Trophoblast cell (in vitro differentiated cells and primary cell): ENCODE measurements at regions not wholly inside any gene's neighbourhood (a gene's known extent, or its start where the extent isn't known, plus 50 kb on each side); places are given as distances from the start of the nearest gene placed in this dataset.

ENCODE experiments used
- DNase-seq, 2 donors: peaks; one replicate each; pipeline ENCODE4 v3.0.0-alpha.2; 2016
- H2AFZ ChIP-seq: 2 replicates; pipeline ENCODE4 v1.6.1; 2013; ENCODE audit warnings: low read length, moderate library complexity, mild to moderate bottlenecking; ENCODE audit not compliant: insufficient read depth, poor library complexity
- H2AK5ac ChIP-seq: 2 replicates; pipeline ENCODE4 v1.6.1; 2013; ENCODE audit warnings: mild to moderate bottlenecking, low read length
- H2BK120ac ChIP-seq: 2 replicates; pipeline ENCODE4 v1.6.1; 2013; ENCODE audit warnings: low read length, mild to moderate bottlenecking, moderate library complexity; ENCODE audit not compliant: insufficient read depth, poor library complexity
- H2BK12ac ChIP-seq: 2 replicates; pipeline ENCODE4 v1.6.1; 2013; ENCODE audit warnings: mild to moderate bottlenecking, low read length, moderate library complexity
- H2BK5ac ChIP-seq: 2 replicates; pipeline ENCODE4 v1.6.1; 2013; ENCODE audit warnings: low read length, low read depth, moderate library complexity, mild to moderate bottlenecking; ENCODE audit not compliant: poor library complexity
- H3K14ac ChIP-seq: 2 replicates; pipeline ENCODE4 v1.6.1; 2013; ENCODE audit warnings: mild to moderate bottlenecking, low read length
- H3K18ac ChIP-seq: 2 replicates; pipeline ENCODE4 v1.6.1; 2013; ENCODE audit warnings: mild to moderate bottlenecking, low read length
- H3K23ac ChIP-seq: 2 replicates; pipeline ENCODE4 v1.6.1; 2013; ENCODE audit warnings: low read length
- H3K27ac ChIP-seq: 2 replicates; pipeline ENCODE4 v1.5.1; 2013; ENCODE audit warnings: low read depth, mild to moderate bottlenecking, inconsistent platforms, low read length, moderate library complexity
- H3K27me3 ChIP-seq: 2 replicates; pipeline ENCODE4 v1.6.1; 2013; ENCODE audit warnings: inconsistent platforms, mild to moderate bottlenecking, low read length, moderate library complexity; ENCODE audit not compliant: insufficient read depth
- H3K36me3 ChIP-seq, 2 experiments: 1 replicate in 1 of 2; 2 replicates in 1 of 2; pipeline ENCODE4 v1.6.1; 2013; ENCODE audit warnings: low read length in 2 of 2, mild to moderate bottlenecking in 2 of 2, moderate library complexity in 1 of 2; ENCODE audit not compliant: insufficient read depth in 2 of 2, control insufficient read depth in 1 of 2
- H3K4ac ChIP-seq: 2 replicates; pipeline ENCODE4 v1.6.1; 2013; ENCODE audit warnings: low read depth, mild to moderate bottlenecking, low read length, moderate library complexity
- H3K4me1 ChIP-seq, 2 experiments: 1 replicate in 1 of 2; 2 replicates in 1 of 2; pipeline ENCODE4 v1.6.1; 2013; ENCODE audit warnings: low read length in 2 of 2, mild to moderate bottlenecking in 2 of 2, moderate library complexity in 1 of 2; ENCODE audit not compliant: insufficient read depth in 2 of 2, control insufficient read depth in 1 of 2
- H3K4me2 ChIP-seq: 2 replicates; pipeline ENCODE4 v1.6.1; 2013; ENCODE audit warnings: inconsistent platforms, mild to moderate bottlenecking, low read length, moderate library complexity
- H3K4me3 ChIP-seq: 2 replicates; pipeline ENCODE4 v1.5.1; 2013; ENCODE audit warnings: mild to moderate bottlenecking, low read depth, low read length, inconsistent platforms
- H3K79me1 ChIP-seq: one replicate; pipeline ENCODE4 v1.6.1; 2013; ENCODE audit warnings: low read length
- H3K79me2 ChIP-seq: 2 replicates; pipeline ENCODE4 v1.6.1; 2013; ENCODE audit warnings: low read length, mild to moderate bottlenecking; ENCODE audit not compliant: control insufficient read depth, insufficient read depth, poor library complexity
- H3K9ac ChIP-seq: 2 replicates; pipeline ENCODE4 v1.6.1; 2013; ENCODE audit warnings: mild to moderate bottlenecking, low read length
- H3K9me3 ChIP-seq: 2 replicates; pipeline ENCODE4 v1.6.1; 2013; ENCODE audit warnings: low read depth, mild to moderate bottlenecking, control low read depth, inconsistent platforms, low read length; ENCODE audit not compliant: insufficient read depth
- H4K12ac ChIP-seq: 2 replicates; pipeline ENCODE4 v1.6.1; 2013; ENCODE audit warnings: low read depth, mild to moderate bottlenecking, low read length, moderate library complexity
- H4K8ac ChIP-seq: 2 replicates; pipeline ENCODE4 v1.6.1; 2013; ENCODE audit warnings: low read depth, mild to moderate bottlenecking, low read length, moderate library complexity
- H4K91ac ChIP-seq: one replicate; pipeline ENCODE4 v1.6.1; 2013; ENCODE audit warnings: low read depth, mild to moderate bottlenecking, low read length, moderate library complexity
- WGBS: extraction: QIAGEN DNeasy Blood & Tissue Kit; methylation state at CpG from one replicate; pipeline ENCODE4 v1.1.7; 2013; ENCODE audit warnings: missing lambda C conversion rate; ENCODE audit not compliant: insufficient read length, insufficient coverage; ENCODE audit errors: extremely low coverage; 5-methylcytosine and 5-hydroxymethylcytosine counted together

- H3K18ac ChIP-seq = no peak overlapping the region
Measured at GRCh38 chr13:83516781-83517180, 365.5 kb downstream of the SLITRK1 start.

GRCh38 chr13:83515268-83516015 is 366.8 kb downstream of the SLITRK1 start:
- Histone ChIP-seq H3K4ac (no peak overlapping the region), H2BK5ac (no peak overlapping the region), H2BK120ac (no peak overlapping the region), H3K27ac (no peak overlapping the region), H3K14ac (no peak overlapping the region), H2AFZ (no peak overlapping the region), H3K23ac (no peak overlapping the region), H3K79me1 (no peaks in the 10 kb centered on the region), H3K4me1 (no peaks in the 10 kb centered on the region), H4K12ac (no peak overlapping the region), H3K36me3 (no peaks in the 10 kb centered on the region), H3K4me3 (no peak overlapping the region), H2AK5ac (no peak overlapping the region), H3K79me2 (no peaks in the 10 kb centered on the region), H4K8ac (no peak overlapping the region), H3K9ac (no peak overlapping the region), H3K9me3 (no peaks in the 10 kb centered on the region), H3K4me2 (no peak overlapping the region), H3K18ac (no peak overlapping the region), H4K91ac (no peak overlapping the region), H2BK12ac (no peak overlapping the region), H3K27me3 (no peaks in the 10 kb centered on the region)
- no CpG with 5 or more reads among the region's 1 CpG for WGBS
- DNase-seq = no peak

More at GRCh38 chr13:83516781-83517180, 365.5 kb downstream of the SLITRK1 start:
- Histone ChIP-seq H2BK5ac (no peak overlapping the region), H4K8ac (no peak overlapping the region), H3K9ac (no peak overlapping the region), H2AK5ac (no peak overlapping the region), H3K4me3 (no peak overlapping the region), H3K79me2 (no peaks in the 10 kb centered on the region), H3K14ac (no peak overlapping the region), H3K9me3 (no peaks in the 10 kb centered on the region), H3K4me2 (no peak overlapping the region), H3K79me1 (no peaks in the 10 kb centered on the region), H3K23ac (no peak overlapping the region), H4K12ac (no peak overlapping the region), H2BK120ac (no peak overlapping the region), H2BK12ac (no peak overlapping the region), H3K36me3 (no peaks in the 10 kb centered on the region), H3K27ac (no peak overlapping the region), H4K91ac (no peak overlapping the region), H3K4ac (no peak overlapping the region), H2AFZ (no peak overlapping the region), H3K4me1 (no peaks in the 10 kb centered on the region), H3K27me3 (no peaks in the 10 kb centered on the region)
- DNase-seq = no peak
- no CpG with 5 or more reads among the region's 25 CpGs for WGBS

GRCh38 chr13:83508771-83509301 is 373.4 kb downstream of the SLITRK1 start:
- no peak overlapping the region for H4K91ac ChIP-seq
- H3K4me2 ChIP-seq = no peak overlapping the region
- no peak overlapping the region for H2AFZ ChIP-seq
- no peaks in the 10 kb centered on the region for H3K4me1 ChIP-seq
- H3K9ac ChIP-seq = no peak overlapping the region
- H3K23ac ChIP-seq = no peak overlapping the region
- no peaks in the 10 kb centered on the region for H3K9me3 ChIP-seq
- no peak overlapping the region for H2BK5ac ChIP-seq
- H3K79me1 ChIP-seq = no peaks in the 10 kb centered on the region
- no peak overlapping the region for H3K4me3 ChIP-seq
- H2BK120ac ChIP-seq = no peak overlapping the region
- H3K4ac ChIP-seq = no peak overlapping the region
- no peaks in the 10 kb centered on the region for H3K36me3 ChIP-seq
- H4K12ac ChIP-seq = no peak overlapping the region
- H3K14ac ChIP-seq = no peak overlapping the region
- no peak overlapping the region for H2BK12ac ChIP-seq
- no peak overlapping the region for H3K27ac ChIP-seq
- no peak overlapping the region for H2AK5ac ChIP-seq
- no peaks in the 10 kb centered on the region for H3K79me2 ChIP-seq
- no peak overlapping the region for H3K18ac ChIP-seq
- no peak for DNase-seq
- no peaks in the 10 kb centered on the region for H3K27me3 ChIP-seq
- WGBS = no CpG with 5 or more reads among the region's 1 CpG
- H4K8ac ChIP-seq = no peak overlapping the region

GRCh38 chr13:83503424-83503823 is 378.9 kb downstream of the SLITRK1 start:
- Histone ChIP-seq H3K9ac (no peak overlapping the region), H2AFZ (no peak overlapping the region), H3K18ac (no peak overlapping the region), H3K79me2 (no peaks in the 10 kb centered on the region), H2BK12ac (no peak overlapping the region), H3K4me2 (no peak overlapping the region), H3K23ac (no peak overlapping the region), H3K36me3 (no peaks in the 10 kb centered on the region), H4K91ac (no peak overlapping the region), H3K14ac (no peak overlapping the region), H2BK5ac (no peak overlapping the region), H4K8ac (no peak overlapping the region), H3K79me1 (no peaks in the 10 kb centered on the region), H3K4me3 (no peak overlapping the region), H3K27me3 (no peaks in the 10 kb centered on the region), H3K9me3 (no peaks in the 10 kb centered on the region), H4K12ac (no peak overlapping the region), H2AK5ac (no peak overlapping the region), H2BK120ac (no peak overlapping the region), H3K27ac (no peak overlapping the region), H3K4ac (no peak overlapping the region), H3K4me1 (no peaks in the 10 kb centered on the region)
- DNase-seq = no peak
- WGBS = no CpG with 5 or more reads among the region's 1 CpG
